ENCODE measurements at regions not wholly inside any gene's neighbourhood (a gene's known extent, or its start where the extent isn't known, plus 50 kb on each side); places are given as distances from the start of the nearest gene placed in this dataset.

- Histone ChIP-seq H3K9me3 (replicated peaks; ENCODE audit: control insufficient read depth, low read depth, low read length) (no peaks in the 10 kb centered on the region), H3K4me1 (ENCODE audit: control insufficient read depth, insufficient read depth, low read length) (no peaks in the 10 kb centered on the region), H3K27me3 (ENCODE audit: control insufficient read depth, insufficient read depth, low read length) (no peaks in the 10 kb centered on the region), H3K4me3 (ENCODE audit: low read length) (no peak overlapping the region), H3K27ac (ENCODE audit: low read length) (no peak overlapping the region), H3K36me3 (ENCODE audit: control insufficient read depth, insufficient read depth, low read length) (no peaks in the 10 kb centered on the region)
- no peak for DNase-seq
- 60% methylated on average over 1 of the region's 7 CpGs for WGBS (ENCODE audit: insufficient coverage)
Measured at GRCh38 chr6:140051521-140052512, 677.4 kb upstream of the CITED2 start.

DNA sequence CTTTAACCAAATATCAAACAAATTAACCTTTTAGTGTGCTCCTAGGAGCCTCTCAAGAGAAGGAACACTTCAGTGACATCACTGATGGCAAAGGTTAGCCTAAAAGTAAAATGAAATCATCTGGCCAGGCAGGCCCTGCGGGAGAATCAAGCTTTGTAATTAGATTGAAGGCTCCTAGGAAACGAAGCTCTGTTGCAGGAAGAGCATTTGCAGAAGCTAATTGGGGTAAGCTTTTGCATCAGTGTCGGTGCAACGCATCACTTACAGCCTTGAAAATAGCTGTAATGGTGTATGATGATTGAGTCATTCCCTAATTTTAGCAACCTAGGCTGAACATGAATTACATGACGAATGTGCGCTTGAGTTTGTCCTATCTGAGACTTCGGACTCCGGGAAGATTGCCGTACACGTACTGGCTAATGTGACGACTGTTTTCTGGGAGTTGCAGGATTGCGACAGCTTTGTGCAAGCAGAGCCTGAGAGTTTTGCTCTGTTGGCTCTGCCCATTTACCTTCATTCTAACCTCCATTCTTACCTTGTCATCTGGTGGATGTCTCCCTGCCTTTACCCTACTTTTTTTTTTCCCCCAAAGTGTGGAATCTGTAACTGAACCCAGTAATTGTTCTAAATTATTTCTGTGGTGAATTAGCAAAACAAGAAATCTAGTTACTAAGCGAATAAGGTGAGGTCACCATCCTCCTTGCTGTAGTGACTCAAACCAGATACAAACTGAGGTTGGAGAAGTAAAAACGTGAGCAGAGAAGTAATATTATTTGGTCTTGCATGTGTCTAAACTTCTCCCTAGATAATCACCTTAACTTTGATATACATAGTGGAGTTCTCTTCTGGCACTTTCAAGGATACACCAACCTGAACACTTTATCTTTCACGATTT, 675.9 kb upstream of the CITED2 start:
- H3K36me3 ChIP-seq (ENCODE audit: control insufficient read depth, insufficient read depth, low read length), result no peaks in the 10 kb centered on the region
- no peaks in the 10 kb centered on the region for H3K4me1 ChIP-seq (ENCODE audit: control insufficient read depth, insufficient read depth, low read length)
- WGBS (ENCODE audit: insufficient coverage), result 84% methylated on average over 12 of the region's 15 CpGs
- H3K27ac ChIP-seq (ENCODE audit: low read length), result no peak overlapping the region
- no peak for DNase-seq
- no peak overlapping the region for H3K4me3 ChIP-seq (ENCODE audit: low read length)
- no peaks in the 10 kb centered on the region for H3K27me3 ChIP-seq (ENCODE audit: control insufficient read depth, insufficient read depth, low read length)
- H3K9me3 ChIP-seq (replicated peaks; ENCODE audit: control insufficient read depth, low read depth, low read length), result no peaks in the 10 kb centered on the region

- no peak overlapping the region for H3K4me3 ChIP-seq (ENCODE audit: low read length)
- no peaks in the 10 kb centered on the region for H3K27me3 ChIP-seq (ENCODE audit: control insufficient read depth, insufficient read depth, low read length)
- H3K36me3 ChIP-seq (ENCODE audit: control insufficient read depth, insufficient read depth, low read length), result no peaks in the 10 kb centered on the region
- H3K9me3 ChIP-seq (replicated peaks; ENCODE audit: control insufficient read depth, low read depth, low read length), result no peaks in the 10 kb centered on the region
- H3K4me1 ChIP-seq (ENCODE audit: control insufficient read depth, insufficient read depth, low read length), result no peaks in the 10 kb centered on the region
- no peak for DNase-seq
- WGBS (ENCODE audit: insufficient coverage), result no CpG with 5 or more reads among the region's 2 CpGs
- H3K27ac ChIP-seq (ENCODE audit: low read length), result no peak overlapping the region
Measured at GRCh38 chr6:140049251-140049650, 674.8 kb upstream of the CITED2 start.

- Histone ChIP-seq H3K27ac (ENCODE audit: low read length) (no peak overlapping the region), H3K27me3 (ENCODE audit: control insufficient read depth, insufficient read depth, low read length) (no peaks in the 10 kb centered on the region), H3K9me3 (replicated peaks; ENCODE audit: control insufficient read depth, low read depth, low read length) (no peaks in the 10 kb centered on the region), H3K4me1 (ENCODE audit: control insufficient read depth, insufficient read depth, low read length) (no peaks in the 10 kb centered on the region), H3K36me3 (ENCODE audit: control insufficient read depth, insufficient read depth, low read length) (no peaks in the 10 kb centered on the region), H3K4me3 (ENCODE audit: low read length) (no peak overlapping the region)
- no CpG with 5 or more reads among the region's 2 CpGs for WGBS (ENCODE audit: insufficient coverage)
- DNase-seq, result no peak
Measured at GRCh38 chr6:140048202-140048790, 673.8 kb upstream of the CITED2 start.

DNA sequence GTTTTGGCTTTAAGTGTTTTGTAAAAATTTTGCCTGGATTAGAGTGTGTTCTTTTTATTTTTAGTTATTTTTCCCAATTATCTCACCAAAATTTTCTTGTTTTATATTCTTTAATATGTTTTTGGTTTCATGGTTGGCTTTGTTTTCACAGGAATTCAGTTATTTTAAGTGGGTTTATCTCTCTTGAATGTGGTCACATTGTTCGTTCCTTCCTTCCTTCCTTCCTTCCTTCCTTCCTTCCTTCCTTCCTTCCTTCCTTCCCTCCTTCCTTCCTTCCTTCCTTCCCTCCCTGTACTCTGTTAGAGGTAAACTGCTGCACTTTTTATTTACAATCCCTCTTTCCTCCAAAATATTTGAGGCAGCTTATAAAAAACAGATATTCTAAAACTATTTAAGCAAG, 672.9 kb upstream of the CITED2 start:
- no peaks in the 10 kb centered on the region for H3K27me3 ChIP-seq (ENCODE audit: control insufficient read depth, insufficient read depth, low read length)
- no peak overlapping the region for H3K27ac ChIP-seq (ENCODE audit: low read length)
- no peaks in the 10 kb centered on the region for H3K9me3 ChIP-seq (replicated peaks; ENCODE audit: control insufficient read depth, low read depth, low read length)
- no peaks in the 10 kb centered on the region for H3K36me3 ChIP-seq (ENCODE audit: control insufficient read depth, insufficient read depth, low read length)
- H3K4me3 ChIP-seq (ENCODE audit: low read length), result no peak overlapping the region
- H3K4me1 ChIP-seq (ENCODE audit: control insufficient read depth, insufficient read depth, low read length), result no peaks in the 10 kb centered on the region
- no peak for DNase-seq
- no CpG with 5 or more reads among the region's 1 CpG for WGBS (ENCODE audit: insufficient coverage)

DNA sequence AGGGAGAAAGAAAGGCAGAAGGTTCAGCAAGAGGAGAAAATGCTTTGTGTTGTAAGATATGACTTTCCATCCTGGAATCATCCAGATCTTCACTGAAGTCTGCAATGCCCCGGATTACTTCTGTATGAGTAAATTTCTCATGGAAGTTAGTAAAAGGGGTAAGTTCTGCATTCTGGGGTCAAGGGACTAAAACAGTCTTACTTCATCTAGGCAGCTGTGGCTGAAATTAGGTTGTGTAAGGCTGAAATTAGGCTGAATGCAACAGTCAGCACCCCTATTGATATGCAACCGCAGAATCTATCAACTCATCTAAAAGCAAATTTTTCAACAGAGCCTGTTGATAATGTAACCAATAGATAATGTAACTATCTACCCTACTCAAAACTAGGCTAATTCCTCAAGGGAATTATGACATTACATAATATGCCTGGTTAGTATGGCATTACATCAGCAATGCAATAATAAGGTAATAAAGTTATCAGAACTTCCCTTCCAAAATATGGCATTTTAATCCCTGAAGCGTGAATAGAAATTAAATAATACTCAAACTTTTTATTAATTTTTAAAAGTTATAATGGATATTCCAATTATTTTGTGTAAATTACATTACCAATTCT, 671.7 kb upstream of the CITED2 start:
- H3K36me3 ChIP-seq (ENCODE audit: control insufficient read depth, insufficient read depth, low read length), result no peaks in the 10 kb centered on the region
- no peaks in the 10 kb centered on the region for H3K4me1 ChIP-seq (ENCODE audit: control insufficient read depth, insufficient read depth, low read length)
- no peak for DNase-seq
- no peak overlapping the region for H3K27ac ChIP-seq (ENCODE audit: low read length)
- no peaks in the 10 kb centered on the region for H3K27me3 ChIP-seq (ENCODE audit: control insufficient read depth, insufficient read depth, low read length)
- H3K9me3 ChIP-seq (replicated peaks; ENCODE audit: control insufficient read depth, low read depth, low read length), result no peaks in the 10 kb centered on the region
- H3K4me3 ChIP-seq (ENCODE audit: low read length), result no peak overlapping the region
- WGBS (ENCODE audit: insufficient coverage), result no CpG with 5 or more reads among the region's 3 CpGs

DNA sequence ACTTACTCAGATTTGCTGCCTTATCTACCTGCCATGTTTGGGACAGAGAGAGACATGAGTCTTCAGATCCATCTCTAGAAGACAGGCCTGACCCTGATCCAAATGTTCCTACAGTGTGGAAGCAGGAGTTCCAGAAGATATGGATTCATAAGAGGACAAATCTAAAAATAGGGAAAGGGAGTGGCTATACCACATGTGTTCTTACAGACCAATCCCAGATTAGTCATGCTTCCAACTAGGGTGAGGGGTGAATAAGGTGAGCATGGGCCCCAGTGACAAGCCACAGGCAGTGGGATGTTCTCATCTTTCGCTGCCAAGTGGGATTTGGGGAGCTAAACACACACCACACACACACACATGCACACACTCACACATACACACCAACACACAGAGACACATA, 670.7 kb upstream of the CITED2 start:
- no peak overlapping the region for H3K27ac ChIP-seq (ENCODE audit: low read length)
- H3K27me3 ChIP-seq (ENCODE audit: control insufficient read depth, insufficient read depth, low read length), result no peaks in the 10 kb centered on the region
- no peak for DNase-seq
- H3K9me3 ChIP-seq (replicated peaks; ENCODE audit: control insufficient read depth, low read depth, low read length), result no peaks in the 10 kb centered on the region
- WGBS (ENCODE audit: insufficient coverage), result no CpG with 5 or more reads among the region's 1 CpG
- no peak overlapping the region for H3K4me3 ChIP-seq (ENCODE audit: low read length)
- H3K4me1 ChIP-seq (ENCODE audit: control insufficient read depth, insufficient read depth, low read length), result no peaks in the 10 kb centered on the region
- H3K36me3 ChIP-seq (ENCODE audit: control insufficient read depth, insufficient read depth, low read length), result no peaks in the 10 kb centered on the region

GRCh38 chr6:140044626-140045025, 670.2 kb upstream of the CITED2 start:
- no peak for DNase-seq
- H3K36me3 ChIP-seq (ENCODE audit: control insufficient read depth, insufficient read depth, low read length), result no peaks in the 10 kb centered on the region
- H3K4me3 ChIP-seq (ENCODE audit: low read length), result no peak overlapping the region
- no peak overlapping the region for H3K27ac ChIP-seq (ENCODE audit: low read length)
- 100% methylated on average over 1 of the region's 1 CpG for WGBS (ENCODE audit: insufficient coverage)
- H3K27me3 ChIP-seq (ENCODE audit: control insufficient read depth, insufficient read depth, low read length), result no peaks in the 10 kb centered on the region
- H3K9me3 ChIP-seq (replicated peaks; ENCODE audit: control insufficient read depth, low read depth, low read length), result no peaks in the 10 kb centered on the region
- no peaks in the 10 kb centered on the region for H3K4me1 ChIP-seq (ENCODE audit: control insufficient read depth, insufficient read depth, low read length)

GRCh38 chr6:140043762-140044378, 669.4 kb upstream of the CITED2 start:
- H3K9me3 ChIP-seq (replicated peaks; ENCODE audit: control insufficient read depth, low read depth, low read length), result no peaks in the 10 kb centered on the region
- no peak for DNase-seq
- no peaks in the 10 kb centered on the region for H3K36me3 ChIP-seq (ENCODE audit: control insufficient read depth, insufficient read depth, low read length)
- no peaks in the 10 kb centered on the region for H3K4me1 ChIP-seq (ENCODE audit: control insufficient read depth, insufficient read depth, low read length)
- no peak overlapping the region for H3K27ac ChIP-seq (ENCODE audit: low read length)
- no peaks in the 10 kb centered on the region for H3K27me3 ChIP-seq (ENCODE audit: control insufficient read depth, insufficient read depth, low read length)
- no peak overlapping the region for H3K4me3 ChIP-seq (ENCODE audit: low read length)
- WGBS (ENCODE audit: insufficient coverage), result no CpG with 5 or more reads among the region's 2 CpGs

Data from muscle of leg (tissue), 3 donors.